ENCODE measurements at regions not wholly inside any gene's neighbourhood (a gene's known extent, or its start where the extent isn't known, plus 50 kb on each side); places are given as distances from the start of the nearest gene placed in this dataset.

DNA sequence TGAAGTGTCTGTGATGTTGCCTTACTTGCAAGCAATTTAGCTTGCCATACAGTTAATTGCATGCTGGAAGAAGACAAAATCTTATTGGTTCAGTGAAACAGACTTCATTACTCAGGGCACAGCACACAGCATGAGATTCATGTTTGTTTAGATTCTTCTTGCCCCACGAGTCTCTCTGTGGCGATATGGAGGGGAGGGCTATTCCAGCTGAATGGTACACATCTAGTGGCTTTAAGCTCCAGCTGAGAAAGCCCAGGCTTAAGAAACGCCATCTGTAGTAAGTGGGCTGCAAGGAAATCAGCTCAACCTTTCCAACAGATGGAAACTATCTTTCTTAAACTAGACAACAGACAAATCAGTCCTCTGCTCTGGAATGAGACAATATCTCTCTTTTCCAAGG is 1022.0 kb downstream of the NCAM2 start:
- no peak for TF ChIP-seq POLR2A (IDR thresholded peaks at IDR 0.05; ENCODE audit: low read length)
- no peak for TF ChIP-seq GATA1 (IDR thresholded peaks at IDR 0.05; ENCODE audit: low read depth, low read length)
